Colonic mucosa (tissue), 4 donors: ENCODE measurements at regions not wholly inside any gene's neighbourhood (a gene's known extent, or its start where the extent isn't known, plus 50 kb on each side); places are given as distances from the start of the nearest gene placed in this dataset.

ENCODE experiments used
- DNase-seq: peaks from one replicate; pipeline ENCODE4 v3.0.0-alpha.2; 2020
- H3K27ac ChIP-seq: fragments of 200-600 bp; one replicate; pipeline ENCODE4 v1.8.0; 2021
- H3K27me3 ChIP-seq: fragments of 200-600 bp; one replicate; pipeline ENCODE4 v1.8.0; 2021
- H3K36me3 ChIP-seq: fragments of 200-600 bp; one replicate; pipeline ENCODE4 v1.8.0; 2021
- H3K4me1 ChIP-seq: fragments of 200-600 bp; one replicate; pipeline ENCODE4 v1.8.0; 2021; ENCODE audit warnings: mild to moderate bottlenecking
- H3K4me3 ChIP-seq: fragments of 200-600 bp; one replicate; pipeline ENCODE4 v1.8.0; 2021
- H3K9ac ChIP-seq, 2 donors: one replicate each; pipeline ENCODE4 v1.7.0; 2013; ENCODE audit warnings: control low read depth in 2 of 2, low read depth in 2 of 2, low read length in 2 of 2
- H3K9me3 ChIP-seq: fragments of 200-600 bp; one replicate; pipeline ENCODE4 v1.8.0; 2021
- intact Hi-C: fragments of 100-400 bp; cut with DNase I; formaldehyde crosslinking; loops from one replicate; pipeline ENCODE4 v1.14.1; 2022
- TF ChIP-seq, protein P1 (sequence below): fragments of 200-600 bp; IDR thresholded peaks from one replicate; pipeline ENCODE4 v1.8.0; 2022; ENCODE audit warnings: antibody characterized with exemption, mild to moderate bottlenecking
- donor health status: healthy.
- donor health status: DM: no; HTN: no; CAD: no.
- donor health status: DM: no; HTN: no; CAD: no.

DNA sequence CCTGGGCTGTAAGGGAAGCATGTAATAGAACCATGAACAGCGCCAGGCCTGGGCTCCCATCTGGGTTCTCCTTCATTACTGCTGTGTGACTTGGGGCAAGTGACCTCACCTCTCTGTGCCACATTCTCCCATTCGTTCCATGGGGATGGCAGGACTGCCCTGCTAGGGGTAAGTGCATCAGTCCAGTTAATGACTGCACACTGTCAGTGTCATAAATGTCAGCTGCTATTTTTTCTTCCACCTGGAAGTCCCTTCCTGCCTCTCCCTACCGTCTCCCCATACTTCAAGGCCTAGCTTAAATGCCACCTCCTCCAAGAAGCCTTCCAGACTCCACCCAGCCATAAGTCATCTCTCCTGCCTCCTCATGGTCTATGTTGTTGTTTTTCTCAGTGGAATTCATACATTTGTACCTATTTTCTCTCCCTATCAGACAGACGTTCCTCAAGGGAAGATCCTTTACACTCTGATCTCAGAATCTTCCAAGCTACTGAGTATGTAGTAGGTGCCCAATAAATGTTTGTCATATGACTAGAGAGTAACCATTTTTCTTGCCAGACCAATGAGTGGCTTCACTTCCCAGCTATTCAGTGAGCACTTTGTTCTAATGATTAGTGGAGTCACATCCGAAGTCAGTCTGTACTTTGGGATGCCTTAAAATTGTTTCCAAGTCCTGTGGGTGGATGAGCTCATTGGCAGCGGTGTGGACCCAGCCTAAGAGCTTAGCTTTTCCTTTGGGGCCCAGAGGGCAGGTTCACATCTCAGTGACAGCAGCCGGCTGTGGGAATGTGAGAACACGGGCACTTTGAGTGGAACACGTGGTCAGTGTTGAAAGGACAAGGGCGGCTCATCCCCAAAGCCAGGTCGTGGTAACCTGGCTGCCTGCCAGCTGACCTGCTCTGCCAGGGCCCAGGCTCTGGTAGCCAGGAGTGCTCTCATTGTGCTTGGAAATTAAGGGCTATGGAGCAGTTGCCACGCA lies 147.5 kb upstream of the GSE1 start:
- H3K9me3 ChIP-seq = no peaks in the 10 kb centered on the region
- intact Hi-C loops = no loop called here
- no peak for DNase-seq
- H3K4me1 ChIP-seq = peaks cover 16% of the 10 kb centered on the region
- no peak overlapping the region for H3K4me3 ChIP-seq
- H3K27me3 ChIP-seq = peaks cover 27% of the 10 kb centered on the region
- no peak overlapping the region for H3K9ac ChIP-seq
- H3K36me3 ChIP-seq = no peaks in the 10 kb centered on the region
- TF ChIP-seq, protein P1, sequence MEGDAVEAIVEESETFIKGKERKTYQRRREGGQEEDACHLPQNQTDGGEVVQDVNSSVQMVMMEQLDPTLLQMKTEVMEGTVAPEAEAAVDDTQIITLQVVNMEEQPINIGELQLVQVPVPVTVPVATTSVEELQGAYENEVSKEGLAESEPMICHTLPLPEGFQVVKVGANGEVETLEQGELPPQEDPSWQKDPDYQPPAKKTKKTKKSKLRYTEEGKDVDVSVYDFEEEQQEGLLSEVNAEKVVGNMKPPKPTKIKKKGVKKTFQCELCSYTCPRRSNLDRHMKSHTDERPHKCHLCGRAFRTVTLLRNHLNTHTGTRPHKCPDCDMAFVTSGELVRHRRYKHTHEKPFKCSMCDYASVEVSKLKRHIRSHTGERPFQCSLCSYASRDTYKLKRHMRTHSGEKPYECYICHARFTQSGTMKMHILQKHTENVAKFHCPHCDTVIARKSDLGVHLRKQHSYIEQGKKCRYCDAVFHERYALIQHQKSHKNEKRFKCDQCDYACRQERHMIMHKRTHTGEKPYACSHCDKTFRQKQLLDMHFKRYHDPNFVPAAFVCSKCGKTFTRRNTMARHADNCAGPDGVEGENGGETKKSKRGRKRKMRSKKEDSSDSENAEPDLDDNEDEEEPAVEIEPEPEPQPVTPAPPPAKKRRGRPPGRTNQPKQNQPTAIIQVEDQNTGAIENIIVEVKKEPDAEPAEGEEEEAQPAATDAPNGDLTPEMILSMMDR = no peak
- H3K27ac ChIP-seq = no peak overlapping the region

GRCh38 chr16:85466304-85466700 lies 146.8 kb upstream of the GSE1 start:
- Histone ChIP-seq H3K9me3 (no peaks in the 10 kb centered on the region), H3K36me3 (no peaks in the 10 kb centered on the region), H3K4me3 (no peak overlapping the region), H3K27me3 (peaks cover 27% of the 10 kb centered on the region), H3K27ac (no peak overlapping the region), H3K4me1 (peaks cover 9% of the 10 kb centered on the region), H3K9ac (no peak overlapping the region)
- DNase-seq = no peak
- TF ChIP-seq, protein P1 = no peak
- intact Hi-C loops = no loop called here

DNA sequence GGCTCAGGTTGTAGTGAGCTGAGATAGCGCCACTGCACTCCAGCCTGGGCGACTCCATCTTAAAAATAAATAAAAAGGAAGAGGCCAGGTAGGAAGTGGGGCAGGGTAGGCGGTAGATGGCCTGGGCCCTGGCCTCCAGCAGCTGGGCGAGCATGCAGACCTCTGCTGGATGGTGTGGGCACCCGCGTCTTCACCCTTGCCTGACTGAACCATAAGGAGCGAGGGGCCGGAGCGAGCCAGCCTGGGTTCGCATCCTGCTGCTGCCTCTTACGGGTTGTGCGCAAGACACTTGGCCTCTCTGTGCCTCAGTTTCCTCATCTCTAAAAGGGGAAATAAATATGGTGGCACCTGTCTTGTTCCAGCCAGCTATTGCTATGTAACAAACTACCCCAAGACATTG lies 146.1 kb upstream of the GSE1 start:
- Histone ChIP-seq H3K36me3 (no peaks in the 10 kb centered on the region), H3K9ac (no peak overlapping the region), H3K27me3 (peaks cover 24% of the 10 kb centered on the region), H3K4me1 (peaks cover 8% of the 10 kb centered on the region), H3K9me3 (no peaks in the 10 kb centered on the region), H3K27ac (no peak overlapping the region), H3K4me3 (no peak overlapping the region)
- no peak for DNase-seq
- intact Hi-C loops = no loop called here
- TF ChIP-seq, protein P1 = no peak

GRCh38 chr16:85469929-85470590 lies 143.1 kb upstream of the GSE1 start:
- intact Hi-C loops = no loop called here
- no peak overlapping the region for H3K4me3 ChIP-seq
- H3K9me3 ChIP-seq = no peaks in the 10 kb centered on the region
- no peak overlapping the region for H3K9ac ChIP-seq
- TF ChIP-seq, protein P1 = no peak
- no peaks in the 10 kb centered on the region for H3K4me1 ChIP-seq
- H3K27ac ChIP-seq = no peak overlapping the region
- H3K27me3 ChIP-seq = peaks cover under 1% of the 10 kb centered on the region
- H3K36me3 ChIP-seq = no peaks in the 10 kb centered on the region
- DNase-seq = no peak

DNA sequence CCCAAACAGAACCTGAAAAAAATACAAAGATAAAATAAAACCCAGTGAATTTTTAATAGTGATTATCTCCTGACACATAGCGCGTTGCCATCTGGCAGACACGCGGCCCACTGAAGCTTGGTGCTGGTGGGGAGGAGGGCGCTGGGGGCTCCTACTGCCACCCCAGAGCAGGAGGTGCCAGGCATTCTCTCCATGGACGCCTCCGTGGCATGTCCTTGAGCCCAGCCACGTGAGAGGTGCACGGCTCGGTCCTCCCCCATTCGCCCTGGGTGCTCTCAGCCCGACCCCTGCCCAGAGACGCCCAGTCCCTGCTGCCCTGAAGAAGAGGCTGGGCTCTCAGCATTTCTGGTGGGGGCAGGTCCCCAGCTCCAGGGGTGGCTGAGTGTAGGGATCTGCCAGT lies 142.2 kb upstream of the GSE1 start:
- Histone ChIP-seq H3K27ac (no peak overlapping the region), H3K36me3 (no peaks in the 10 kb centered on the region), H3K9me3 (no peaks in the 10 kb centered on the region), H3K27me3 (no peaks in the 10 kb centered on the region), H3K9ac (no peak overlapping the region), H3K4me1 (no peaks in the 10 kb centered on the region), H3K4me3 (no peak overlapping the region)
- intact Hi-C loops = no loop called here
- no peak for DNase-seq
- TF ChIP-seq, protein P1 = no peak
